RWPE2 (cell line): ENCODE measurements at regions not wholly inside any gene's neighbourhood (a gene's known extent, or its start where the extent isn't known, plus 50 kb on each side); places are given as distances from the start of the nearest gene placed in this dataset.

Experiments
- ATAC-seq: fragments of 200-7000 bp; cut with Tn5 transposase; 3 replicates; pipeline ENCODE4 v1.9.1; 2021; ENCODE audit warnings: low read depth
- DNase-seq: peaks from one replicate; pipeline ENCODE4 v3.0.0-alpha.2; 2020; ENCODE audit warnings: low spot score
- H3K27ac ChIP-seq: fragments of 450-650 bp; 2 replicates; pipeline ENCODE4 v1.5.1; 2017; ENCODE audit warnings: mild to moderate bottlenecking; ENCODE audit not compliant: poor library complexity, severe bottlenecking
- H3K27me3 ChIP-seq: fragments of 250-450 bp; sonication (Bioruptor Pico); 2 replicates; pipeline ENCODE4 v1.5.1; 2021; ENCODE audit warnings: mild to moderate bottlenecking, moderate library complexity; ENCODE audit not compliant: insufficient read depth, poor library complexity, severe bottlenecking
- H3K36me3 ChIP-seq: fragments of 250-450 bp; sonication (Bioruptor Pico); 2 replicates; pipeline ENCODE4 v1.5.1; 2020; ENCODE audit warnings: low read depth, mild to moderate bottlenecking, moderate library complexity
- H3K4me1 ChIP-seq: fragments of 250-450 bp; sonication (Bioruptor Pico); 2 replicates; pipeline ENCODE4 v1.5.1; 2021; ENCODE audit warnings: mild to moderate bottlenecking, moderate library complexity; ENCODE audit not compliant: insufficient read depth, poor library complexity, severe bottlenecking
- H3K4me3 ChIP-seq: fragments of 250-450 bp; sonication (Bioruptor Pico); 2 replicates; pipeline ENCODE4 v1.5.1; 2021; ENCODE audit warnings: mild to moderate bottlenecking, moderate library complexity; ENCODE audit not compliant: severe bottlenecking
- H3K9me3 ChIP-seq: fragments of 250-450 bp; sonication (Bioruptor Pico); 2 replicates; pipeline ENCODE4 v1.5.1; 2021; ENCODE audit warnings: mild to moderate bottlenecking, moderate library complexity; ENCODE audit not compliant: severe bottlenecking
- TF ChIP-seq, protein P1 (sequence below): fragments of 450-650 bp; IDR thresholded peaks from one replicate; pipeline ENCODE4 v1.5.1; 2017; ENCODE audit warnings: mild to moderate bottlenecking, moderate library complexity; ENCODE audit not compliant: poor library complexity, severe bottlenecking

GRCh38 chr10:105988848-105989247 is 1175.7 kb downstream of the SORCS1 start:
- DNase-seq = no peak
- Histone ChIP-seq H3K27ac (no peak overlapping the region), H3K4me1 (peaks cover 4% of the 10 kb centered on the region), H3K4me3 (no peak overlapping the region), H3K27me3 (no peaks in the 10 kb centered on the region), H3K36me3 (no peaks in the 10 kb centered on the region), H3K9me3 (no peaks in the 10 kb centered on the region)
- ATAC-seq = no peak
- TF ChIP-seq, protein P1, sequence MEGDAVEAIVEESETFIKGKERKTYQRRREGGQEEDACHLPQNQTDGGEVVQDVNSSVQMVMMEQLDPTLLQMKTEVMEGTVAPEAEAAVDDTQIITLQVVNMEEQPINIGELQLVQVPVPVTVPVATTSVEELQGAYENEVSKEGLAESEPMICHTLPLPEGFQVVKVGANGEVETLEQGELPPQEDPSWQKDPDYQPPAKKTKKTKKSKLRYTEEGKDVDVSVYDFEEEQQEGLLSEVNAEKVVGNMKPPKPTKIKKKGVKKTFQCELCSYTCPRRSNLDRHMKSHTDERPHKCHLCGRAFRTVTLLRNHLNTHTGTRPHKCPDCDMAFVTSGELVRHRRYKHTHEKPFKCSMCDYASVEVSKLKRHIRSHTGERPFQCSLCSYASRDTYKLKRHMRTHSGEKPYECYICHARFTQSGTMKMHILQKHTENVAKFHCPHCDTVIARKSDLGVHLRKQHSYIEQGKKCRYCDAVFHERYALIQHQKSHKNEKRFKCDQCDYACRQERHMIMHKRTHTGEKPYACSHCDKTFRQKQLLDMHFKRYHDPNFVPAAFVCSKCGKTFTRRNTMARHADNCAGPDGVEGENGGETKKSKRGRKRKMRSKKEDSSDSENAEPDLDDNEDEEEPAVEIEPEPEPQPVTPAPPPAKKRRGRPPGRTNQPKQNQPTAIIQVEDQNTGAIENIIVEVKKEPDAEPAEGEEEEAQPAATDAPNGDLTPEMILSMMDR = no peak

DNA sequence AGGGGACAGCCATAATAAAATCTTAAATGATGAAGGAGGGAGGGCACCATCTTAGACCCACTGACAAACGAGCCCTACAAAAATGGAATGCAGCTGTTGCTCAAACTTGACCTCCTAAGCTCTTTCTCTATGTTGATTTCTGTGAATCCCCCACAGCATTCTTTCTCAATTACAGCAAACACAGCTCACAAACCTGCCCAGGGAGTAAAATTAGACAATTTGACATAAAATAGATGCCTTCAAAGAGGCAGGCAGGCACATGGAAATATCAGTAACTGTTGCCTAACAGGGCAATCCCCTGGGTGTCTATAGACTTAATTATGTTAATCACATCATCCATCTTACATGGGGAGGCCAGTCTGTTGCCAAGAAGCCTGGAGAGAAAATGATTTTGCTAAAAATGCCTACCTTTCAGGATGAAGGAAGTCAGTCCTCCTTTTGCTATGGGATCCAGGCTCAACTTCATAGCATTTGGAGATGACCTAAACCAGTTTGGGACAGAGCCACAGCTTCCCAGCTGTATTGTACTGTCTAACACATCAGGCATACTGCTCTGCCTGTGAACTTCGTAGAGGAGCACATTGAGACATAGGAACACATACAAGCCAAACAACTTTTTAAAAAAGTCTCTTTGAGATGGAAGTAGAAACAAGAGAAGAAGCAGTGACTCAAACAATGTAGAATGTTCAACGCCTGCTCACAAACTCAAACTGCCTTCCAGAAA is 1177.4 kb downstream of the SORCS1 start:
- H3K9me3 ChIP-seq = no peaks in the 10 kb centered on the region
- TF ChIP-seq, protein P1 = no peak

DNA sequence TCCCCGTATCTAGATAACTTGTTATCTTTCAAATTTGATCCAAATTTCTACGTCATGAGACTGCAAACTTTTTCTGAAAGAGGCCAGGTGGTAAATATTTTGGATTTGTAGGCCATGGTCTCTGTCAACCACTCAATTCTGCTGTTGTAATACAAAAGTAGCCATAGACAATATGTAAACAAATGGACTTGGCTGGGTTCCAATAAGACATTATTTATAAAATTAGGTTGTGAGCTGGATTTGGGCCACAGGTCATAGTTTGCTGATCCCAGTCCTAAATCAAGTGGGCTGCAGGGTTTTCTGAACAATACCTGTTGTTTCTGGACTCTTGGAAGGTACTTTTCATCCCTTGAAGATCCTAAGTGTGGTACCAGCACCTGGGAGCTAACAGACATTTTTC is 1178.0 kb downstream of the SORCS1 start:
- DNase-seq (no peak), ATAC-seq (no peak)
- Histone ChIP-seq H3K4me3 (no peak overlapping the region), H3K4me1 (no peaks in the 10 kb centered on the region), H3K27ac (no peak overlapping the region), H3K9me3 (no peaks in the 10 kb centered on the region), H3K27me3 (no peaks in the 10 kb centered on the region), H3K36me3 (no peaks in the 10 kb centered on the region)
- TF ChIP-seq, protein P1 = no peak

More for the DNA sequence above, 1177.4 kb downstream of the SORCS1 start:
- Histone ChIP-seq H3K4me1 (no peaks in the 10 kb centered on the region), H3K4me3 (no peak overlapping the region), H3K27ac (no peak overlapping the region), H3K36me3 (no peaks in the 10 kb centered on the region), H3K27me3 (no peaks in the 10 kb centered on the region)
- DNase-seq = no peak
- no peak for ATAC-seq

DNA sequence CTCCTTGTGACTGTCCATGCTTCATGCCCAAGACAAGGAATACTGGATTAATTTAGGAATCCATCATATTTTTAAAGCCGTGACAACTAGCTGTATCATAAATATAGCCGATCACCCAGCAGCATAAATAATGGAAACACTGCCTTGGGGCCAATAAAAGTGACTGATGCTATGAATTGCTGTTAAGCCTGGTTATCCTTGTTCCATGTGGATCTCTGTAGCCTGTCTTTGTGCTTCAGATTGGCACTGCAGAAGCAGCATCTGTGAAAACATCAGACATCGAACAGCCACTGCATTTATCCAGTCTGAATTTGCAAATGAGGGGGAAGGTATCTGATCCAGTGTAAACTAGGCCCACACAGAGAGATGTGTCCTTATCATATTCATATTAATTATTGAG is 1181.8 kb downstream of the SORCS1 start:
- no peak overlapping the region for H3K27ac ChIP-seq
- ATAC-seq = no peak
- no peak for DNase-seq

DNA sequence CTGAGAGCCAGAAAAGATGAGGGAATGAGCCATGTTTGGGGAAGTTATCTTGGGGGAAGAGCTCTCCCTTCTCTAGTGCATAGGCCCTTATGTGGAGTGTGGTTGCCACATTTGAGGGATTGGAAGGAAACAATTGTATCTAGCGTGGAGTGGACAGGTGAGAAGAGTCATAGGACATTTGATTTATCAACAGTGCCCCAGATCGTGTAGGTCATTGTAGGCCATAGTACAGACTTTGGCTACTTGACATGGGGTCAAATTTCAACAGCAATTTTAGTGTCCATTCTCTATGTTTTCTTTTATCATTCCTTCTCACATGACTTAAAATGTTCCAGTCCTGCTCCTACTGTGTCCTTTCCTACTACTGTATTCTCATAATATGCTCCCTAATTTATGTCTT is 1182.8 kb downstream of the SORCS1 start:
- DNase-seq = no peak
- Histone ChIP-seq H3K27ac (no peak overlapping the region), H3K27me3 (no peaks in the 10 kb centered on the region), H3K4me3 (no peak overlapping the region), H3K4me1 (no peaks in the 10 kb centered on the region), H3K36me3 (no peaks in the 10 kb centered on the region), H3K9me3 (no peaks in the 10 kb centered on the region)
- no peak for ATAC-seq
- TF ChIP-seq, protein P1 = no peak

More for the DNA sequence above, 1181.8 kb downstream of the SORCS1 start:
- Histone ChIP-seq H3K36me3 (no peaks in the 10 kb centered on the region), H3K27me3 (no peaks in the 10 kb centered on the region), H3K4me3 (no peak overlapping the region), H3K9me3 (no peaks in the 10 kb centered on the region), H3K4me1 (no peaks in the 10 kb centered on the region)
- TF ChIP-seq, protein P1 = no peak
